Brain microvascular endothelial cell (primary cell): ENCODE measurements at regions not wholly inside any gene's neighbourhood (a gene's known extent, or its start where the extent isn't known, plus 50 kb on each side); places are given as distances from the start of the nearest gene placed in this dataset.
"Not testable (repeated sequence)": the region's sequence is repeated elsewhere in the genome, so short reads cannot be mapped to it uniquely, and the experiment has no call there.

Source experiments
- DNase-seq: peaks from one replicate; pipeline ENCODE4 v3.0.0-alpha.2; 2020
- H3K27ac ChIP-seq: fragments of 250-450 bp; sonication (Bioruptor Pico); 2 replicates; pipeline ENCODE4 v1.5.1; 2020; ENCODE audit warnings: mild to moderate bottlenecking, moderate library complexity
- H3K27me3 ChIP-seq: fragments of 250-450 bp; sonication (Bioruptor Pico); replicated peaks from 2 replicates; pipeline ENCODE4 v1.5.1; 2020; ENCODE audit warnings: mild to moderate bottlenecking
- H3K36me3 ChIP-seq: fragments of 250-450 bp; sonication (Bioruptor Pico); replicated peaks from 2 replicates; pipeline ENCODE4 v1.5.1; 2020; ENCODE audit warnings: mild to moderate bottlenecking
- H3K4me3 ChIP-seq: 2 replicates; pipeline ENCODE4 v1.5.1; 2011; ENCODE audit warnings: low read depth, mild to moderate bottlenecking, control low read depth, low read length, moderate library complexity
- CTCF ChIP-seq: IDR thresholded peaks from 2 replicates; pipeline ENCODE4 v1.5.1; 2011; ENCODE audit warnings: low read depth, mild to moderate bottlenecking, moderate library complexity, low read length, control low read depth, inconsistent platforms; ENCODE audit errors: missing control alignments
- in situ Hi-C: cut with HindIII; loops from 2 replicates; pipeline ENCODE4 v1.10.0; 2017; ENCODE audit warnings: low sequenced_read_pairs, low pct_ligation_motif_present

DNA sequence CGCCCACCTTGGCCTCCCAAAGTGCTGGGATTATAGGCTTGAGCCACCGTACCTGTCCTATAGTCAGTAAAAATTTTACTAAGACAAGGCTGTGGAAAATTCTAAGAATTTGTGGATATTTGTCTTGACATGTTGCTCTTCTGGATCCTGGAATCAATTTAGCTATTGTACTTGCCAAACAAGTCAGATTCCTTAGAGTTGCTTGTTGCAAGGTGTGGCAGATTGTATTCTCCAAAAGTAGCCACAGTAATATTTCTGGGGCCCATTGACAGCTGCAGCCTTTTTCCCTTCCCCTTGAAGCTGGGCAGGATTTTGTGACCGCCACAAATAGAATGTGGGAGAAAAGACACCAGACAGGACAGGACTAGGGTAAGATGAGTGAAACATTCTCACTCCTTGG lies 98.8 kb upstream of the TMTC4 start:
- in situ Hi-C loops, result no loop called here
- H3K27ac ChIP-seq, result no peak overlapping the region
- no peaks in the 10 kb centered on the region for H3K27me3 ChIP-seq
- H3K36me3 ChIP-seq, result no peaks in the 10 kb centered on the region
- TF ChIP-seq CTCF, result no peak
- DNase-seq, result no peak
- no peak overlapping the region for H3K4me3 ChIP-seq

DNA sequence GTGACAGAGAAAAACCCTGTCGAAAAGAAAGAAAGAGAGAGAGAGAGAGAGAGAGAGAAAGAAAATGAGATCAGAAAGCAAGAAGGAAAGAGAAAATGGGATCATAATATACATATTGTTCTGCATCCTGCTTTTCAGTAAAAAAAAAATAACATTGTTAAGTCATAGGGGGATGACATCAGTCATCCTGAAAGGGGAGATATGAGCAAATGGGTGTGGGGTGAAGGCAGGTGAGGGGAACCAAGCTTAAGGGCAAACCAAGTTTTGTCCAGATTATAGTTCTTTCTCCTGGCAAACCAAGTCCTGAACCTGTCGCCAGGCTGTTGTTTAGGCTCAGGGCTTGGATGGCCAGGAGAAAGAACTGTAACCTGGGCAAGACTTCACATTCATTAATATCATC lies 92.6 kb upstream of the TMTC4 start:
- Histone ChIP-seq H3K27ac (no peak overlapping the region), H3K36me3 (no peaks in the 10 kb centered on the region), H3K27me3 (no peaks in the 10 kb centered on the region), H3K4me3 (no peak overlapping the region)
- TF ChIP-seq CTCF, result no peak
- in situ Hi-C loops, result no loop called here
- DNase-seq, result no peak

DNA sequence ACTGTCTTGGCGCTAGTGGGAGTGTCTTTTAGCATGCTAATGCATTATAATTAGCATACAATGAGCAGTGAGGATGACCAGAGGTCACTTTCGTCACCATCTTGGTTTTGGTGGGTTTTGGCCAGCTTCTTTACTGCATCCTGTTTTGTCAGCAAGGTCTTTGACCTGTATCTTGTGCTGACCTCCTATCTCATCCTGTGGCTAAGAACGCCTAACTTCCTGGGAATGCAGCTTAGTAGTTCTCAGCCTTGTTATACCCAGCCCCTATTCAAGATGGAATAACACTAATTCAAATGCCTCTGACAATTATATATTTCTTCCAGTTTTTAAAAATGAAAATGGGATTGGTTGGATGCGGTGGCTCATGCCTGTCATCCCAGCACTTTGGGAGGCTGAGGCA lies 92.0 kb upstream of the TMTC4 start:
- in situ Hi-C loops, H3K27ac ChIP-seq, H3K27me3 ChIP-seq, H3K36me3 ChIP-seq, DNase-seq, H3K4me3 ChIP-seq: not testable (repeated sequence)

GRCh38 chr13:100764937-100765336 lies 90.3 kb upstream of the TMTC4 start:
- in situ Hi-C loops, result no loop called here
- Histone ChIP-seq H3K27me3 (no peaks in the 10 kb centered on the region), H3K36me3 (no peaks in the 10 kb centered on the region), H3K4me3 (no peak overlapping the region), H3K27ac (no peak overlapping the region)
- TF ChIP-seq CTCF, result no peak
- no peak for DNase-seq

GRCh38 chr13:100762126-100762525 lies 87.5 kb upstream of the TMTC4 start:
- in situ Hi-C loops, DNase-seq, H3K27me3 ChIP-seq, H3K4me3 ChIP-seq, H3K36me3 ChIP-seq, H3K27ac ChIP-seq: not testable (repeated sequence)

- DNase-seq, result no peak
- in situ Hi-C loops, result no loop called here
- no peak for TF ChIP-seq CTCF
- no peaks in the 10 kb centered on the region for H3K36me3 ChIP-seq
- H3K4me3 ChIP-seq, result no peak overlapping the region
- H3K27ac ChIP-seq, result no peak overlapping the region
- no peaks in the 10 kb centered on the region for H3K27me3 ChIP-seq
These were observed 81.3 kb upstream of the TMTC4 start for GRCh38 chr13:100755891-100756290.

GRCh38 chr13:100754459-100754858 lies 79.9 kb upstream of the TMTC4 start:
- H3K36me3 ChIP-seq, result no peaks in the 10 kb centered on the region
- no peak for DNase-seq
- no peak overlapping the region for H3K4me3 ChIP-seq
- H3K27ac ChIP-seq, result no peak overlapping the region
- TF ChIP-seq CTCF, result no peak
- no peaks in the 10 kb centered on the region for H3K27me3 ChIP-seq
- in situ Hi-C loops, result no loop called here
